Ureter (tissue), 1 donor: ENCODE measurements at regions not wholly inside any gene's neighbourhood (a gene's known extent, or its start where the extent isn't known, plus 50 kb on each side); places are given as distances from the start of the nearest gene placed in this dataset.
"Not testable (repeated sequence)": the region's sequence is repeated elsewhere in the genome, so short reads cannot be mapped to it uniquely, and the experiment has no call there.

ENCODE experiments used
- DNase-seq: peaks from one replicate; pipeline ENCODE4 v3.0.0-alpha.2; 2020; ENCODE audit warnings: low spot score
- donor health status: DM: yes; HTN: yes; CAD: no.

GRCh38 chr3:194910414-194910984 is 224.8 kb downstream of the FAM43A start:
- DNase-seq = no peak

GRCh38 chr3:194913316-194913715 is 227.6 kb downstream of the FAM43A start:
- no peak for DNase-seq

GRCh38 chr3:194924889-194925288 is 239.2 kb downstream of the FAM43A start:
- not testable (repeated sequence) for DNase-seq

GRCh38 chr3:194925614-194926013 is 239.9 kb downstream of the FAM43A start:
- DNase-seq = peak; percentile 25

GRCh38 chr3:194928227-194928626 is 242.5 kb downstream of the FAM43A start:
- DNase-seq = no peak

GRCh38 chr3:194928831-194929577 is 243.3 kb downstream of the FAM43A start:
- no peak for DNase-seq

- peak; percentile 22 for DNase-seq
Observed at GRCh38 chr3:194929578-194929960, 243.9 kb downstream of the FAM43A start.

- DNase-seq = peak; percentile 42
Observed at GRCh38 chr3:194930377-194931204, 244.9 kb downstream of the FAM43A start.

GRCh38 chr3:194931347-194931746 is 245.7 kb downstream of the FAM43A start:
- peak; percentile 37 for DNase-seq

- DNase-seq = peak; percentile 13
Observed at GRCh38 chr3:194931865-194932264, 246.2 kb downstream of the FAM43A start.

- DNase-seq = peak; percentile 26
Observed at GRCh38 chr3:194933465-194933864, 247.8 kb downstream of the FAM43A start.

- peak; percentile 40 for DNase-seq
Observed at GRCh38 chr3:194935061-194935460, 249.4 kb downstream of the FAM43A start.

- DNase-seq = no peak
Observed at GRCh38 chr3:194935632-194936470, 250.2 kb downstream of the FAM43A start.

- peak; percentile 26 for DNase-seq
Observed at GRCh38 chr3:194936659-194937058, 251.0 kb downstream of the FAM43A start.

- peak; percentile 29 for DNase-seq
Observed at GRCh38 chr3:194937144-194937543, 251.5 kb downstream of the FAM43A start.

- DNase-seq = peak; percentile 30
Observed at GRCh38 chr3:194937882-194938321, 252.2 kb downstream of the FAM43A start.

GRCh38 chr3:194938845-194939531 is 253.3 kb downstream of the FAM43A start:
- DNase-seq = peak; percentile 46

- DNase-seq = no peak
Observed at GRCh38 chr3:194939532-194939909, 253.8 kb downstream of the FAM43A start.

GRCh38 chr3:194939949-194940770 is 254.5 kb downstream of the FAM43A start:
- DNase-seq = peak; percentile 39

GRCh38 chr3:194941360-194941955 is 255.8 kb downstream of the FAM43A start:
- peak; percentile 30 for DNase-seq
